GM12891 (cell line): ENCODE measurements at regions not wholly inside any gene's neighbourhood (a gene's known extent, or its start where the extent isn't known, plus 50 kb on each side); places are given as distances from the start of the nearest gene placed in this dataset.

ENCODE experiments used
- POLR2A ChIP-seq: IDR thresholded peaks from 2 replicates; pipeline ENCODE4 v1.6.1; 2011; ENCODE audit warnings: low read depth, low read length, control low read depth
- POLR2AphosphoS5 ChIP-seq: IDR thresholded peaks from 2 replicates; pipeline ENCODE4 v1.6.1; 2011; ENCODE audit warnings: low read depth, low read length, control low read depth
- POU2F2 ChIP-seq: IDR thresholded peaks from 2 replicates; pipeline ENCODE4 v1.6.1; 2011; ENCODE audit warnings: low read depth, mild to moderate bottlenecking, control low read depth, low read length, moderate library complexity
- SPI1 ChIP-seq: IDR thresholded peaks from 2 replicates; pipeline ENCODE4 v1.6.1; 2011; ENCODE audit warnings: low read depth, low read length, control low read depth
- TAF1 ChIP-seq: IDR thresholded peaks from 2 replicates; pipeline ENCODE4 v1.6.1; 2011; ENCODE audit warnings: low read depth, low read length, control low read depth

DNA sequence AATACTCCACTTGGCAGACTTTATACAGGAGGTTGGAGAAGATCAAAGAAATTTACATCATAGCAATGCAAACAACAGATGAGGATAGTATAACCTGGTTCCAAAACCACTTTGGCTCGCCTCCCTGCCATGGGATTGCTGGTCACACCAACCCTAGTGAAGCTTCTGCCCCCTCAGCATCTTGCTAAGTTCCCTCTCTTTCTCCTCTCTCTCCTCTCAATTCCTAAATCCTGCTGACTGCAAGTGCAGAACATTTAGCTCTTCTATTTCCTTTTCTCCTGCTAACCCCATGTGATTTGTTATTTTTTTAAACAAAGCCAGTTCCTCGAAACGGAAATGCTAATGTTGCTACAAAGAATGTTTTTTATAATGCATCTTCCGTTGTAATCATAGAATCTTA, 50.3 kb upstream of the LY86 start:
- no peak for TF ChIP-seq POLR2A
- no peak for TF ChIP-seq SPI1
- TF ChIP-seq POLR2AphosphoS5: no peak
- no peak for TF ChIP-seq POU2F2
- no peak for TF ChIP-seq TAF1
